ENCODE measurements at regions not wholly inside any gene's neighbourhood (a gene's known extent, or its start where the extent isn't known, plus 50 kb on each side); places are given as distances from the start of the nearest gene placed in this dataset.

DNA sequence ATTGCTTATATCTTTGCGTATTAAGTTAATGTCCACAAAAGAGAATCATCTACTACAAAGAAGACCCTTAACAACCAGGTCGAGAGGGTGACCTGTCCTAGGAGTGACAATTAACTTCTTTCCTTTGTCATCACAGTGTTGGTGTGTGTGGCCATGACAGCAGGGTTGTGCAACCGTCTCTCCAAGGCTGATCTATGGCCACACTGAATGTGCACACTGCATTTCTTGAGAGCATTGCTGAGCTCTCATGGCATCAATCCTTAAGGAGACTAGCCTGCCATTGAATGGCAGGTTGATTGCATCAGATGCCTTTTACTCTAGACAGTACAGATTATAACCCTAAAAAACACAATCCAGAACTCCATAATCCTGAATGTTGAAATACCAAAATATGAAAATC lies 86.5 kb upstream of the OLFM3 start:
- 34% methylated on average over 3 of the region's 3 CpGs for WGBS (ENCODE audit: low lambda C conversion rate)
- TF ChIP-seq SIN3A (IDR thresholded peaks at IDR 0.05; ENCODE audit: borderline replicate concordance, low read depth, low read length) (no peak), RCOR1 (IDR thresholded peaks at IDR 0.05; ENCODE audit: low read length) (no peak), JUND (IDR thresholded peaks at IDR 0.05) (no peak), EZH2phosphoT487 (IDR thresholded peaks at IDR 0.05; ENCODE audit: borderline replicate concordance, low read depth) (no peak), SMC3 (IDR thresholded peaks at IDR 0.05; ENCODE audit: low read depth, low read length) (no peak), FOXJ3 (CRISPR knock-in tag; IDR thresholded peaks at IDR 0.05) (no peak), NFIC (IDR thresholded peaks at IDR 0.05; ENCODE audit: borderline replicate concordance) (no peak), RAD21 (IDR thresholded peaks at IDR 0.05; ENCODE audit: low read length) (no peak), TAF1 (IDR thresholded peaks at IDR 0.05; ENCODE audit: borderline replicate concordance, low read depth, low read length) (no peak), TEAD4 (IDR thresholded peaks at IDR 0.05; ENCODE audit: borderline replicate concordance, insufficient read depth) (no peak), POLR2AphosphoS5 (IDR thresholded peaks at IDR 0.05; ENCODE audit: low read depth, low read length) (no peak), FOXM1 (IDR thresholded peaks at IDR 0.05; ENCODE audit: low read depth) (no peak), TCF12 (IDR thresholded peaks at IDR 0.05) (no peak), RFX5 (IDR thresholded peaks at IDR 0.05; ENCODE audit: low read length) (no peak), ELF1 (IDR thresholded peaks at IDR 0.05) (no peak)
- TF ChIP-seq, protein P1, sequence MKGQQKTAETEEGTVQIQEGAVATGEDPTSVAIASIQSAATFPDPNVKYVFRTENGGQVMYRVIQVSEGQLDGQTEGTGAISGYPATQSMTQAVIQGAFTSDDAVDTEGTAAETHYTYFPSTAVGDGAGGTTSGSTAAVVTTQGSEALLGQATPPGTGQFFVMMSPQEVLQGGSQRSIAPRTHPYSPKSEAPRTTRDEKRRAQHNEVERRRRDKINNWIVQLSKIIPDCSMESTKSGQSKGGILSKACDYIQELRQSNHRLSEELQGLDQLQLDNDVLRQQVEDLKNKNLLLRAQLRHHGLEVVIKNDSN (IDR thresholded peaks at IDR 0.05; ENCODE audit: borderline replicate concordance, low read depth) = no peak
- TF ChIP-seq, protein P2, sequence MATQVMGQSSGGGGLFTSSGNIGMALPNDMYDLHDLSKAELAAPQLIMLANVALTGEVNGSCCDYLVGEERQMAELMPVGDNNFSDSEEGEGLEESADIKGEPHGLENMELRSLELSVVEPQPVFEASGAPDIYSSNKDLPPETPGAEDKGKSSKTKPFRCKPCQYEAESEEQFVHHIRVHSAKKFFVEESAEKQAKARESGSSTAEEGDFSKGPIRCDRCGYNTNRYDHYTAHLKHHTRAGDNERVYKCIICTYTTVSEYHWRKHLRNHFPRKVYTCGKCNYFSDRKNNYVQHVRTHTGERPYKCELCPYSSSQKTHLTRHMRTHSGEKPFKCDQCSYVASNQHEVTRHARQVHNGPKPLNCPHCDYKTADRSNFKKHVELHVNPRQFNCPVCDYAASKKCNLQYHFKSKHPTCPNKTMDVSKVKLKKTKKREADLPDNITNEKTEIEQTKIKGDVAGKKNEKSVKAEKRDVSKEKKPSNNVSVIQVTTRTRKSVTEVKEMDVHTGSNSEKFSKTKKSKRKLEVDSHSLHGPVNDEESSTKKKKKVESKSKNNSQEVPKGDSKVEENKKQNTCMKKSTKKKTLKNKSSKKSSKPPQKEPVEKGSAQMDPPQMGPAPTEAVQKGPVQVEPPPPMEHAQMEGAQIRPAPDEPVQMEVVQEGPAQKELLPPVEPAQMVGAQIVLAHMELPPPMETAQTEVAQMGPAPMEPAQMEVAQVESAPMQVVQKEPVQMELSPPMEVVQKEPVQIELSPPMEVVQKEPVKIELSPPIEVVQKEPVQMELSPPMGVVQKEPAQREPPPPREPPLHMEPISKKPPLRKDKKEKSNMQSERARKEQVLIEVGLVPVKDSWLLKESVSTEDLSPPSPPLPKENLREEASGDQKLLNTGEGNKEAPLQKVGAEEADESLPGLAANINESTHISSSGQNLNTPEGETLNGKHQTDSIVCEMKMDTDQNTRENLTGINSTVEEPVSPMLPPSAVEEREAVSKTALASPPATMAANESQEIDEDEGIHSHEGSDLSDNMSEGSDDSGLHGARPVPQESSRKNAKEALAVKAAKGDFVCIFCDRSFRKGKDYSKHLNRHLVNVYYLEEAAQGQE (IDR thresholded peaks at IDR 0.05; ENCODE audit: low read depth, low read length) = no peak
- TF ChIP-seq, protein P3, sequence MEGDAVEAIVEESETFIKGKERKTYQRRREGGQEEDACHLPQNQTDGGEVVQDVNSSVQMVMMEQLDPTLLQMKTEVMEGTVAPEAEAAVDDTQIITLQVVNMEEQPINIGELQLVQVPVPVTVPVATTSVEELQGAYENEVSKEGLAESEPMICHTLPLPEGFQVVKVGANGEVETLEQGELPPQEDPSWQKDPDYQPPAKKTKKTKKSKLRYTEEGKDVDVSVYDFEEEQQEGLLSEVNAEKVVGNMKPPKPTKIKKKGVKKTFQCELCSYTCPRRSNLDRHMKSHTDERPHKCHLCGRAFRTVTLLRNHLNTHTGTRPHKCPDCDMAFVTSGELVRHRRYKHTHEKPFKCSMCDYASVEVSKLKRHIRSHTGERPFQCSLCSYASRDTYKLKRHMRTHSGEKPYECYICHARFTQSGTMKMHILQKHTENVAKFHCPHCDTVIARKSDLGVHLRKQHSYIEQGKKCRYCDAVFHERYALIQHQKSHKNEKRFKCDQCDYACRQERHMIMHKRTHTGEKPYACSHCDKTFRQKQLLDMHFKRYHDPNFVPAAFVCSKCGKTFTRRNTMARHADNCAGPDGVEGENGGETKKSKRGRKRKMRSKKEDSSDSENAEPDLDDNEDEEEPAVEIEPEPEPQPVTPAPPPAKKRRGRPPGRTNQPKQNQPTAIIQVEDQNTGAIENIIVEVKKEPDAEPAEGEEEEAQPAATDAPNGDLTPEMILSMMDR (IDR thresholded peaks at IDR 0.05) = no peak
- TF ChIP-seq, protein P4, sequence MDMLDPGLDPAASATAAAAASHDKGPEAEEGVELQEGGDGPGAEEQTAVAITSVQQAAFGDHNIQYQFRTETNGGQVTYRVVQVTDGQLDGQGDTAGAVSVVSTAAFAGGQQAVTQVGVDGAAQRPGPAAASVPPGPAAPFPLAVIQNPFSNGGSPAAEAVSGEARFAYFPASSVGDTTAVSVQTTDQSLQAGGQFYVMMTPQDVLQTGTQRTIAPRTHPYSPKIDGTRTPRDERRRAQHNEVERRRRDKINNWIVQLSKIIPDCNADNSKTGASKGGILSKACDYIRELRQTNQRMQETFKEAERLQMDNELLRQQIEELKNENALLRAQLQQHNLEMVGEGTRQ (IDR thresholded peaks at IDR 0.05; ENCODE audit: borderline replicate concordance, low read depth, low read length) = no peak
- Histone ChIP-seq H3K27me3 (ENCODE audit: insufficient read depth) (no peaks in the 10 kb centered on the region), H3K36me3 (replicated peaks in 1 of 2; ENCODE audit: control insufficient read depth in 1 of 2, insufficient read depth in 2 of 2, low read length in 1 of 2) (no peaks in the 10 kb centered on the region), H4K20me1 (ENCODE audit: insufficient read depth) (no peaks in the 10 kb centered on the region), H3K4me2 (no peak overlapping the region), H3K79me2 (ENCODE audit: insufficient read depth) (no peaks in the 10 kb centered on the region), H3K9me2 (no peaks in the 10 kb centered on the region), H3K9ac (no peak overlapping the region), H3K4me3 (ENCODE audit: low read depth in 2 of 2, low read length in 1 of 2) (no peak overlapping the region), H3K27ac (ENCODE audit: low read depth in 2 of 2, low read length in 1 of 2) (no peak overlapping the region), H3F3A (replicated peaks; ENCODE audit: insufficient read depth) (no peaks in the 10 kb centered on the region), H2AFZ (ENCODE audit: low read depth) (no peak overlapping the region), H3K4me1 (ENCODE audit: control insufficient read depth in 1 of 2, insufficient read depth in 2 of 2, low read depth in 1 of 2, low read length in 1 of 2) (no peaks in the 10 kb centered on the region), H3K9me3 (no peaks in the 10 kb centered on the region)
- DNase-seq = no peak
- ChIA-PET POLR2A (no interaction called here), CTCF (no interaction called here)
